HUES48 (cell line): ENCODE measurements at regions not wholly inside any gene's neighbourhood (a gene's known extent, or its start where the extent isn't known, plus 50 kb on each side); places are given as distances from the start of the nearest gene placed in this dataset.

Source experiments
- H3K27ac ChIP-seq: one replicate; pipeline ENCODE4 v1.7.0; 2013; ENCODE audit warnings: low read depth, low read length, inconsistent platforms
- H3K27me3 ChIP-seq: 2 replicates; pipeline ENCODE4 v1.6.1; 2013; ENCODE audit warnings: mild to moderate bottlenecking, low read length; ENCODE audit not compliant: control insufficient read depth, insufficient read depth
- H3K36me3 ChIP-seq: 2 replicates; pipeline ENCODE4 v1.6.1; 2013; ENCODE audit warnings: low read length; ENCODE audit not compliant: control insufficient read depth, insufficient read depth
- H3K4me1 ChIP-seq: 2 replicates; pipeline ENCODE4 v1.6.1; 2013; ENCODE audit warnings: mild to moderate bottlenecking, low read length; ENCODE audit not compliant: control insufficient read depth, insufficient read depth
- H3K4me3 ChIP-seq: 2 replicates; pipeline ENCODE4 v1.5.1; 2013; ENCODE audit warnings: mild to moderate bottlenecking, low read depth, low read length
- H3K9ac ChIP-seq: 2 replicates; pipeline ENCODE4 v1.6.1; 2013; ENCODE audit warnings: mild to moderate bottlenecking, low read depth, low read length, moderate library complexity
- H3K9me3 ChIP-seq: 2 replicates; pipeline ENCODE4 v1.6.1; 2013; ENCODE audit warnings: low read length; ENCODE audit not compliant: control insufficient read depth, insufficient read depth

DNA sequence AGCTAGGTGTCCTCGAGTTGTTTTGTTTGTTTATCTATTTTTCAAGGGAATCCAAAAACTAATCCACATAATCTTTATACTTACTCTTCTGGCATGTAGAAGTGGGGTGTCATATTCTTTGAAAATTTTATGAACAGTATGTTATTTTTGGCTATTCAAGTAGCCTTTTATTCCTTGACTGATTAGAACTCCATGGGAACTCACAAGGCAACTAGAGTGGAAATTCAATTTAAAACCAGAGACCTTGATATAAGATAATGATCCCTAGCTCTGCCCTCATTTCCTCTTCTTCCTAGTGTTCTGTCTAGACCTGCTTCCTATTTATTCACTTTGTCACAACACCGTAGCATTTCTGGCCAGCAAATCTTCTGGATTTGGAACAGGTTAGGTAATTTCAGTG is 1123.7 kb upstream of the C9orf72 start:
- Histone ChIP-seq H3K9me3 (0 out of 2 replicates have a peak, but pooled peaks cover 8% of the 10 kb centered on the region), H3K27ac (no peak overlapping the region), H3K9ac (no peak overlapping the region), H3K4me3 (no peak overlapping the region), H3K36me3 (no peaks in the 10 kb centered on the region), H3K27me3 (no peaks in the 10 kb centered on the region), H3K4me1 (no peaks in the 10 kb centered on the region)

GRCh38 chr9:28699632-28700031 is 1126.4 kb upstream of the C9orf72 start:
- Histone ChIP-seq H3K27ac (no peak overlapping the region), H3K9ac (no peak overlapping the region), H3K36me3 (no peaks in the 10 kb centered on the region), H3K27me3 (no peaks in the 10 kb centered on the region), H3K9me3 (0 out of 2 replicates have a peak, but pooled peaks cover 8% of the 10 kb centered on the region), H3K4me3 (no peak overlapping the region), H3K4me1 (no peaks in the 10 kb centered on the region)

- H3K9me3 ChIP-seq, result no peaks in the 10 kb centered on the region
- H3K9ac ChIP-seq, result no peak overlapping the region
- H3K27ac ChIP-seq, result no peak overlapping the region
- no peak overlapping the region for H3K4me3 ChIP-seq
- H3K27me3 ChIP-seq, result no peaks in the 10 kb centered on the region
- H3K36me3 ChIP-seq, result no peaks in the 10 kb centered on the region
- H3K4me1 ChIP-seq, result no peaks in the 10 kb centered on the region
Measured at GRCh38 chr9:28707616-28708015, 1134.3 kb upstream of the C9orf72 start.

GRCh38 chr9:28714188-28714587 is 1140.9 kb upstream of the C9orf72 start:
- H3K36me3 ChIP-seq, result no peaks in the 10 kb centered on the region
- no peaks in the 10 kb centered on the region for H3K27me3 ChIP-seq
- no peak overlapping the region for H3K9ac ChIP-seq
- no peak overlapping the region for H3K27ac ChIP-seq
- no peak overlapping the region for H3K4me3 ChIP-seq
- H3K9me3 ChIP-seq, result no peaks in the 10 kb centered on the region
- H3K4me1 ChIP-seq, result no peaks in the 10 kb centered on the region

DNA sequence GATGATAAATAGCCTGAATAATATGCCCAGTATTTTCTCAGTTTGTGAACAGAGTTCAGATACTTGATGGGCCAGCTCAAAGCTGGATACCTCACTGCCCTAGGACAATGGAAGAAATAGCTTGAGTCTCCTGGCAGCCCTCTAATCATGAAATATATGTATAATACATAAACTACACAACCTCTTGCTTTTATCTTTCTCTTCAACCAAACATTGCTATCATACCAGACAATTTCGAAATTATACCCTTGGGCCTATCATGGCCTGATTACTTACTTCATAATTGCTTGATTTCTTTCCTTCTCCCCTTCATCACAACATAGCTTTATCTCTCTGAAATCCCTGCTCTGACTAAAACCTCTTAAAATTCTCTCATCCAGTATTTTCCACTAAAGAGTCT is 1144.9 kb upstream of the C9orf72 start:
- no peak overlapping the region for H3K9ac ChIP-seq
- H3K27me3 ChIP-seq, result no peaks in the 10 kb centered on the region
- no peaks in the 10 kb centered on the region for H3K9me3 ChIP-seq
- no peak overlapping the region for H3K27ac ChIP-seq
- H3K4me3 ChIP-seq, result no peak overlapping the region
- no peaks in the 10 kb centered on the region for H3K4me1 ChIP-seq
- H3K36me3 ChIP-seq, result no peaks in the 10 kb centered on the region

DNA sequence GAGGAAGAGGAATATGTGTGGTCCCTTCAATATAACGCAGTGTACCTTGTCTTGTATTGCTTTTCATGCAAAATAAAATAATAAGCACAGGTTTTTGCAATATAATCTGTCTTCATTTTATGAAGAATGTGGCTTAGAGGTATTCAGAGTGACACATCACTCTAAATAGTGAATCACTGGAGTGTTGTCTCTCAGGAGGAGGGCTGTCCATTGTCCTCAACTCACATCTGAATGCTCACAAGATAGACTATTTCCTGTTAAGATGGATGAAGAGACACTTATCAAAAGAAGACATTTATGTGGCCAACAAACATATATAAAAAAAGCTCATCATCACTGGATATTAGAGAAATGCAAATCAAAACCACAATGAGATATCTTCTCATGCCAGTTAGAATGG is 1147.5 kb upstream of the C9orf72 start:
- Histone ChIP-seq H3K36me3 (no peaks in the 10 kb centered on the region), H3K27ac (no peak overlapping the region), H3K9me3 (no peaks in the 10 kb centered on the region), H3K4me1 (no peaks in the 10 kb centered on the region), H3K27me3 (no peaks in the 10 kb centered on the region), H3K9ac (no peak overlapping the region), H3K4me3 (no peak overlapping the region)

- Histone ChIP-seq H3K9me3 (no peaks in the 10 kb centered on the region), H3K9ac (no peak overlapping the region), H3K27ac (no peak overlapping the region), H3K4me3 (no peak overlapping the region), H3K4me1 (no peaks in the 10 kb centered on the region), H3K36me3 (no peaks in the 10 kb centered on the region), H3K27me3 (no peaks in the 10 kb centered on the region)
Measured at GRCh38 chr9:28730111-28730510, 1156.8 kb upstream of the C9orf72 start.

GRCh38 chr9:28735738-28736342 is 1162.6 kb upstream of the C9orf72 start:
- Histone ChIP-seq H3K36me3 (no peaks in the 10 kb centered on the region), H3K4me1 (no peaks in the 10 kb centered on the region), H3K27ac (no peak overlapping the region), H3K9me3 (no peaks in the 10 kb centered on the region), H3K4me3 (no peak overlapping the region), H3K27me3 (no peaks in the 10 kb centered on the region), H3K9ac (no peak overlapping the region)

- no peaks in the 10 kb centered on the region for H3K4me1 ChIP-seq
Measured at GRCh38 chr9:28741459-28741858, 1168.2 kb upstream of the C9orf72 start.

DNA sequence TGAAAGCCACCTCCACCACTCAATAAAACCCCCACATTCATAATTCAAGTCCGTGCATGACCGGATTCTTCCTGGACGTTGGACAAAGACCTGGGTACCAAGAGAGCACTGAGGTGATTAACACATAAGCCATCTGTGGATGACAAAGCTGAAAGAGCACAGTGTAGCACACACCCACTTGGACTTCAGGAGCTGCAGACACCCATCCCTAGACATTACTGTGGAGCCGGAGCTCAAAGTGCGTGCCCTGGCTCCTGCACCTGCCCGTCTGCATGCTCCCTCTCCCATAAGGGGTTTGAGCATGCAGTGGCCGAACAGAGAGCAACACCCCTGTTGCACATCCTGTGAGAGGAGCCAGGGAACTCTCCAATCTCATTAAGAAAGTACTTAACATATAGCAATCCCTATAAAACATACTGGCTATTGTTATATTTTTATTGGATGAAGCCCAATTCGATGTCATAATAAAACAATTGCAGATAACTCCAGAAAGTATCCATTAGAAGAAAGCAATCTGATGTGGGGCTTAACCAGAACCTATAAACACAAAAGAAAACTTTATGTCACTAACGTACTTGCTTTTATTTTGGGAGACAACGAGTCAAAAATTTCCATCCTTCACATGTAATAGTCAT is 1174.2 kb upstream of the C9orf72 start:
- no peak overlapping the region for H3K9ac ChIP-seq
- H3K9me3 ChIP-seq, result no peaks in the 10 kb centered on the region
- no peaks in the 10 kb centered on the region for H3K4me1 ChIP-seq
- H3K4me3 ChIP-seq, result no peak overlapping the region
- H3K27me3 ChIP-seq, result no peaks in the 10 kb centered on the region
- no peaks in the 10 kb centered on the region for H3K36me3 ChIP-seq
- no peak overlapping the region for H3K27ac ChIP-seq

More at GRCh38 chr9:28741459-28741858, 1168.2 kb upstream of the C9orf72 start:
- Histone ChIP-seq H3K36me3 (no peaks in the 10 kb centered on the region), H3K4me3 (no peak overlapping the region), H3K9ac (no peak overlapping the region), H3K9me3 (no peaks in the 10 kb centered on the region), H3K27ac (no peak overlapping the region), H3K27me3 (no peaks in the 10 kb centered on the region)

- H3K27me3 ChIP-seq, result no peaks in the 10 kb centered on the region
- H3K27ac ChIP-seq, result no peak overlapping the region
- H3K9me3 ChIP-seq, result no peaks in the 10 kb centered on the region
- no peaks in the 10 kb centered on the region for H3K36me3 ChIP-seq
- no peaks in the 10 kb centered on the region for H3K4me1 ChIP-seq
- H3K4me3 ChIP-seq, result no peak overlapping the region
- no peak overlapping the region for H3K9ac ChIP-seq
Measured at GRCh38 chr9:28750136-28750535, 1176.9 kb upstream of the C9orf72 start.
